K562 (cell line): ENCODE measurements at regions not wholly inside any gene's neighbourhood (a gene's known extent, or its start where the extent isn't known, plus 50 kb on each side); places are given as distances from the start of the nearest gene placed in this dataset.

Experiments
- ATAC-seq: fragments of 200-7000 bp; cut with Tn5 transposase; 3 replicates; pipeline ENCODE4 v1.9.1; 2020; ENCODE audit warnings: moderate library complexity
- BruUV-seq: library from RNA; stranded (reverse); fragments of 400-500 nt; replicated peaks from 2 replicates; lab custom pipeline; 2021; lab: Mats Ljungman, UMichigan
- CTCF ChIA-PET: fragments of 300-600 bp; formaldehyde crosslinking; extraction: SDS; loops from one replicate; lab custom pipeline; 2021; ENCODE audit warnings: low intra/inter-chr PET ratio; lab: Yijun Ruan, JAX
- POLR2A ChIA-PET: fragments of 300-600, 350-650 bp; sonication (Branson Sonifier 250); formaldehyde crosslinking; extraction: SDS; loops from one replicate; lab custom pipeline; 2021; ENCODE audit warnings: antibody characterized with exemption, inconsistent platforms; lab: Yijun Ruan, JAX
- DNase-seq, 4 experiments: peaks; one replicate each; pipeline versions ENCODE4 v3.0.0 to v3.0.0-alpha.2; 2011 to 2018; ENCODE audit warnings: low spot score in 3 of 4, mixed read lengths in 3 of 4; ENCODE audit errors: extremely low read depth in 1 of 4
- FAIRE-seq: peaks from 2 replicates; lab custom pipeline; 2011; peaks lifted over from hg19 to GRCh38; lab: Jason Lieb, UNC
- H2AFZ ChIP-seq: 2 replicates; pipeline ENCODE4 v1.6.0; 2011; ENCODE audit warnings: low read depth, low read length, control low read depth, inconsistent platforms
- H3K27ac ChIP-seq: fragments of 200-600 bp; 3 replicates; pipeline ENCODE4 v1.8.0; 2011; ENCODE audit warnings: low read depth, mild to moderate bottlenecking, control low read depth, inconsistent platforms, low read length, moderate library complexity, mixed read lengths; ENCODE audit errors: extremely low read depth
- H3K27me3 ChIP-seq, 2 experiments: fragments of 300-600 bp in 1 of 2; 2 replicates in 1 of 2; 3 replicates in 1 of 2; pipeline versions ENCODE4 v1.6.0 to v1.8.0; 2011; ENCODE audit warnings: inconsistent platforms in 2 of 2, low read length in 2 of 2, mild to moderate bottlenecking in 1 of 2, mixed read lengths in 1 of 2, moderate library complexity in 1 of 2; ENCODE audit not compliant: control insufficient read depth in 2 of 2, insufficient read depth in 2 of 2
- H3K36me3 ChIP-seq: fragments of 300-600 bp; 3 replicates; pipeline ENCODE4 v1.8.0; 2011; ENCODE audit warnings: mild to moderate bottlenecking, low read length, inconsistent platforms; ENCODE audit not compliant: control insufficient read depth, insufficient read depth
- H3K4me1 ChIP-seq, 2 experiments: fragments of 200-600 bp in 1 of 2; replicated peaks in 1 of 2; 2 replicates in 1 of 2; 3 replicates in 1 of 2; pipeline versions ENCODE4 v1.5.1 to v1.8.0; 2011; ENCODE audit warnings: inconsistent platforms in 2 of 2, low read length in 2 of 2, mild to moderate bottlenecking in 1 of 2, mixed read lengths in 1 of 2, moderate library complexity in 1 of 2; ENCODE audit not compliant: control insufficient read depth in 2 of 2, insufficient read depth in 2 of 2
- H3K4me2 ChIP-seq: 2 replicates; pipeline ENCODE4 v1.6.1; 2011; ENCODE audit warnings: low read length, control low read depth, inconsistent platforms, mixed read lengths; ENCODE audit not compliant: insufficient read depth
- H3K4me3 ChIP-seq: fragments of 200-600 bp; sonication (generic), shearing (Covaris generic); 2 replicates; pipeline ENCODE4 v1.5.1; 2016; ENCODE audit warnings: control low read depth, inconsistent platforms
- H3K79me2 ChIP-seq: fragments of 200-600 bp; 3 replicates; pipeline ENCODE4 v1.8.0; 2011; ENCODE audit warnings: low read length, inconsistent platforms; ENCODE audit not compliant: control insufficient read depth, insufficient read depth
- H3K9ac ChIP-seq, 2 experiments: 2 replicates each; pipeline versions ENCODE4 v1.6.0 to v1.6.1; 2011; ENCODE audit warnings: low read depth in 2 of 2, low read length in 2 of 2, control low read depth in 1 of 2, inconsistent platforms in 1 of 2, mild to moderate bottlenecking in 1 of 2, mixed read lengths in 1 of 2; ENCODE audit not compliant: insufficient read depth in 1 of 2
- H3K9me1 ChIP-seq: one replicate; pipeline ENCODE4 v1.6.0; 2011; ENCODE audit warnings: inconsistent platforms, mild to moderate bottlenecking, low read length, moderate library complexity; ENCODE audit not compliant: control insufficient read depth, insufficient read depth
- H3K9me3 ChIP-seq: replicated peaks from 2 replicates; pipeline ENCODE4 v1.5.1; 2011; ENCODE audit warnings: low read depth, low read length, inconsistent platforms; ENCODE audit not compliant: control insufficient read depth, insufficient read depth
- H4K20me1 ChIP-seq: replicated peaks from 2 replicates; pipeline ENCODE4 v1.6.1; 2011; ENCODE audit warnings: low read length, inconsistent platforms, mixed read lengths; ENCODE audit not compliant: control insufficient read depth, insufficient read depth
- HOXB6 ChIP-seq: fragments of 250-450 bp; sonication (Bioruptor Pico); IDR thresholded peaks from 2 replicates; pipeline ENCODE4 v1.5.1; 2022; ENCODE audit warnings: mild to moderate bottlenecking, borderline replicate concordance
- HSF4 ChIP-seq: fragments of 250-450 bp; sonication (Bioruptor Pico); IDR thresholded peaks from 2 replicates; pipeline ENCODE4 v2.1.2; 2022; ENCODE audit warnings: mild to moderate bottlenecking, moderate library complexity, borderline replicate concordance
- JUND ChIP-seq, 2 experiments: IDR thresholded peaks; 2 replicates in 1 of 2; 3 replicates in 1 of 2; pipeline ENCODE4 v1.6.1; 2011; ENCODE audit warnings: borderline replicate concordance in 2 of 2, low read depth in 2 of 2, low read length in 2 of 2, improper control_type of control experiment in 1 of 2, missing biosample characterization in 1 of 2, missing genetic modification characterization in 1 of 2, missing genetic modification reagents in 1 of 2
- MXD1 ChIP-seq: fragments of 250-450 bp; sonication (Bioruptor Pico); IDR thresholded peaks from 2 replicates; pipeline ENCODE4 v1.8.0; 2021; ENCODE audit warnings: borderline replicate concordance, mild to moderate bottlenecking, moderate library complexity; ENCODE audit not compliant: poor library complexity, severe bottlenecking
- POLR2G ChIP-seq: fragments of 200-400 bp; formaldehyde crosslinking; IDR thresholded peaks from 2 replicates; pipeline ENCODE4 v1.6.1; 2017; ENCODE audit warnings: low read depth, mild to moderate bottlenecking, antibody characterized with exemption, low read length, moderate library complexity
- TCFL5 ChIP-seq: fragments of 250-450 bp; sonication (Bioruptor Pico); conservative IDR thresholded peaks from 2 replicates; pipeline ENCODE4 v1.6.1; 2021; ENCODE audit warnings: mild to moderate bottlenecking, moderate library complexity, matching md5 sums
- UBTF ChIP-seq, 2 experiments: IDR thresholded peaks; 2 replicates each; pipeline ENCODE4 v1.6.1; 2012; ENCODE audit warnings: improper control_type of control experiment in 2 of 2, low read depth in 2 of 2, low read length in 2 of 2, borderline replicate concordance in 1 of 2
- ZNF197 ChIP-seq: fragments of 200-800 bp; sonication (Bioruptor generic); IDR thresholded peaks from 2 replicates; pipeline ENCODE4 v1.6.1; 2016; ENCODE audit warnings: low read depth, missing genetic modification characterization, missing compliant biosample characterization
- ZNF311 ChIP-seq: fragments of 250-450 bp; sonication (Bioruptor Pico); IDR thresholded peaks from 2 replicates; pipeline ENCODE4 v1.4.0; 2020; ENCODE audit warnings: mild to moderate bottlenecking, moderate library complexity
- ZNF785 ChIP-seq: fragments of 250-450 bp; sonication (Bioruptor Pico); IDR thresholded peaks from 2 replicates; pipeline ENCODE4 v1.4.0; 2020; ENCODE audit warnings: mild to moderate bottlenecking
- in situ Hi-C: fragments of 300-500 bp; cut with MboI; formaldehyde crosslinking; loops from 4 replicates; pipeline ENCODE4 v1.15.0; 2018; ENCODE audit warnings: inconsistent platforms, mixed read lengths
- intact Hi-C: fragments of 100-400 bp; cut with micrococcal nuclease; formaldehyde crosslinking; loops from 2 replicates; pipeline ENCODE4 v1.14.2; 2022

GRCh38 chr10:55212051-55212450, 411.0 kb upstream of the PCDH15 start:
- POLR2A ChIA-PET, result no interaction called here
- no peak overlapping the region for H3K9ac ChIP-seq
- H3K4me3 ChIP-seq, result no peak overlapping the region
- ATAC-seq (no peak), DNase-seq (no peak), FAIRE-seq (no peak)
- H3K9me1 ChIP-seq, result no peaks in the 10 kb centered on the region
- H4K20me1 ChIP-seq, result no peaks in the 10 kb centered on the region
- H3K27ac ChIP-seq, result no peak overlapping the region
- BruUV-seq, result no TSS peak
- no peaks in the 10 kb centered on the region for H3K79me2 ChIP-seq
- H3K4me2 ChIP-seq, result no peak overlapping the region
- intact Hi-C loops, result no loop called here
- no peaks in the 10 kb centered on the region for H3K9me3 ChIP-seq
- no peak for TF ChIP-seq HSF4
- no peak for TF ChIP-seq ZNF197
- no peak for TF ChIP-seq ZNF785 (CRISPR knock-in tag)
- TF ChIP-seq HOXB6 (CRISPR knock-in tag), result no peak
- no peak for TF ChIP-seq ZNF311
- no peak for TF ChIP-seq UBTF (IDR thresholded peaks at IDR 0.05; ENCODE audit: borderline replicate concordance in 1 of 2, low read depth in 2 of 2, low read length in 2 of 2)
- TF ChIP-seq POLR2G, result no peak
- TF ChIP-seq JUND (IDR thresholded peaks at IDR 0.05; ENCODE audit: borderline replicate concordance, low read depth, low read length), result no peak
- TF ChIP-seq JUND (tag; IDR thresholded peaks at IDR 0.05; ENCODE audit: borderline replicate concordance, low read depth, low read length), result no peak
- no peak for TF ChIP-seq MXD1
- no peak for TF ChIP-seq TCFL5 (CRISPR knock-in tag)
- TF ChIP-seq, all 486 proteins: peak for 0
- in situ Hi-C loops, result no loop called here
- Histone ChIP-seq H3K27me3 (no peaks in the 10 kb centered on the region), H3K36me3 (no peaks in the 10 kb centered on the region), H3K4me1 (no peaks in the 10 kb centered on the region), H2AFZ (no peak overlapping the region)
- CTCF ChIA-PET, result no interaction called here
